ENCODE measurements at regions not wholly inside any gene's neighbourhood (a gene's known extent, or its start where the extent isn't known, plus 50 kb on each side); places are given as distances from the start of the nearest gene placed in this dataset.
"Not testable (repeated sequence)": the region's sequence is repeated elsewhere in the genome, so short reads cannot be mapped to it uniquely, and the experiment has no call there.

- Mint-ChIP-seq H3K27ac (peak overlapping the region; percentile 90), H3K4me3 (peak overlapping the region; percentile 46), H3K9me3 (peaks cover 9% of the 10 kb centered on the region), H3K36me3 (ENCODE audit: low read depth) (peaks cover 4% of the 10 kb centered on the region), H3K27me3 (no peaks in the 10 kb centered on the region), H3K4me1 (peaks cover 60% of the 10 kb centered on the region)
- ChIA-PET CTCF (interaction anchor here (0.7 to 1.2 kb wide), 3 partner anchors 9 to 62 kb away, joined by 3 read pairs; no protein-coding TSS in a partner anchor), POLR2A (interaction anchor here (0.6 to 2.8 kb wide), 7 partner anchors 10 to 1390 kb away, joined by 3 to 17 read pairs (median 3); no protein-coding TSS in a partner anchor)
- ATAC-seq (ENCODE audit: low read depth): peak; percentile 79
- intact Hi-C loops (cut with micrococcal nuclease): loop anchor here (1.0 to 5.0 kb wide), 3 partner anchors 9 to 293 kb away; partner anchors contain the start of genes HSPA13 and SAMSN1
- no peak for DNase-seq
- TF ChIP-seq CTCF (IDR thresholded peaks at IDR 0.05): no peak
Observed at GRCh38 chr21:14675774-14676530, 129.8 kb upstream of the SAMSN1 start.

- TF ChIP-seq CTCF (IDR thresholded peaks at IDR 0.05): no peak
- H3K4me3 Mint-ChIP-seq: no peak overlapping the region
- DNase-seq (no peak), ATAC-seq (ENCODE audit: low read depth) (no peak)
- H3K27ac Mint-ChIP-seq: no peak overlapping the region
- POLR2A ChIA-PET: no interaction called here
- no peaks in the 10 kb centered on the region for H3K36me3 Mint-ChIP-seq (ENCODE audit: low read depth)
- H3K4me1 Mint-ChIP-seq: peaks cover 42% of the 10 kb centered on the region
- H3K27me3 Mint-ChIP-seq: no peaks in the 10 kb centered on the region
- no peaks in the 10 kb centered on the region for H3K9me3 Mint-ChIP-seq
- CTCF ChIA-PET: no interaction called here
- intact Hi-C loops (cut with micrococcal nuclease): loop anchor here (5.0 kb wide), 1 partner anchor 41 kb away; no protein-coding TSS in a partner anchor
Observed at GRCh38 chr21:14673649-14674048, 127.5 kb upstream of the SAMSN1 start.

- ChIA-PET POLR2A (no interaction called here), CTCF (no interaction called here)
- Mint-ChIP-seq H3K27me3 (no peaks in the 10 kb centered on the region), H3K4me3 (no peak overlapping the region), H3K27ac (no peak overlapping the region), H3K9me3 (no peaks in the 10 kb centered on the region), H3K4me1 (peaks cover 31% of the 10 kb centered on the region), H3K36me3 (ENCODE audit: low read depth) (no peaks in the 10 kb centered on the region)
- ATAC-seq (ENCODE audit: low read depth) (no peak), DNase-seq (no peak)
- TF ChIP-seq CTCF (IDR thresholded peaks at IDR 0.05): no peak
- intact Hi-C loops (cut with micrococcal nuclease): loop anchor here (5.0 kb wide), 1 partner anchor 40 kb away; no protein-coding TSS in a partner anchor
Observed at GRCh38 chr21:14672466-14672865, 126.4 kb upstream of the SAMSN1 start.

GRCh38 chr21:14670409-14670808 is 124.3 kb upstream of the SAMSN1 start:
- no peak for DNase-seq
- Mint-ChIP-seq H3K4me3 (no peak overlapping the region), H3K27ac (no peak overlapping the region), H3K4me1 (peaks cover 10% of the 10 kb centered on the region), H3K36me3 (ENCODE audit: low read depth) (no peaks in the 10 kb centered on the region), H3K9me3 (no peaks in the 10 kb centered on the region), H3K27me3 (no peaks in the 10 kb centered on the region)
- ChIA-PET CTCF (no interaction called here), POLR2A (no interaction called here)
- no peak for TF ChIP-seq CTCF (IDR thresholded peaks at IDR 0.05)
- ATAC-seq (ENCODE audit: low read depth): no peak
- intact Hi-C loops (cut with micrococcal nuclease): loop anchor here (5.0 kb wide), 1 partner anchor 38 kb away; no protein-coding TSS in a partner anchor

- DNase-seq; ATAC-seq (ENCODE audit: low read depth); H3K36me3 Mint-ChIP-seq (ENCODE audit: low read depth); H3K4me1 Mint-ChIP-seq; H3K4me3 Mint-ChIP-seq; H3K27me3 Mint-ChIP-seq; intact Hi-C loops (cut with micrococcal nuclease); H3K9me3 Mint-ChIP-seq; CTCF ChIA-PET; H3K27ac Mint-ChIP-seq; POLR2A ChIA-PET: not testable (repeated sequence)
Observed at GRCh38 chr21:14669092-14669491, 123.0 kb upstream of the SAMSN1 start.

All from activated B cell treated with CpG ODN at 0.5 μM for 24 hours (primary cell).